LNCaP clone FGC (cell line): ENCODE measurements at regions not wholly inside any gene's neighbourhood (a gene's known extent, or its start where the extent isn't known, plus 50 kb on each side); places are given as distances from the start of the nearest gene placed in this dataset.
"Not testable (repeated sequence)": the region's sequence is repeated elsewhere in the genome, so short reads cannot be mapped to it uniquely, and the experiment has no call there.

Source experiments
- DNase-seq: peaks from one replicate; pipeline ENCODE4 v3.0.0-alpha.2; 2011; ENCODE audit warnings: low read depth
- H3K4me3 ChIP-seq: 2 replicates; pipeline ENCODE4 v1.5.1; 2011; ENCODE audit warnings: mild to moderate bottlenecking, low read depth, low read length, control low read depth
- TF ChIP-seq, protein P1 (sequence below): IDR thresholded peaks from 2 replicates; pipeline ENCODE4 v1.5.1; 2012; ENCODE audit warnings: mild to moderate bottlenecking; ENCODE audit not compliant: control insufficient read depth, insufficient read depth; ENCODE audit errors: extremely low read depth

DNA sequence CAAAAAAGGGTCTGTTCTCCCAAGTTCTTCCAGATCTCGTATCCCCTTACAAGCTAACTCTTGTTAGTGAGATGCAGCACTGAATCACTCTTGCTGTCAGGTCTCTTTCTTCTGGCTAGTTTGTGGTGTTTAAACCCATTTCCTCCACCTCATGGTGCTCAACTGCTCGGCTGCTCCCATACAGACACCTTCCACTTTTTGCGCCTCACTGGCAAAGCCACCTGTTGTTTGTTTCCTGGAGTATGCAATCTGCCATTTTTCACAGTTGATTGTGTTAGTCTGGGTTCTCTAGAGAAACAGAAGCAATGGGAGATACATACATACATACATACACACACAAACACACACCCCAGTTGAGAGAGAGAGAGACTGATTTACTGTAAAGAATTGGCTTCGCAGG, 124.4 kb upstream of the SP8 start:
- no peak overlapping the region for H3K4me3 ChIP-seq
- TF ChIP-seq, protein P1, sequence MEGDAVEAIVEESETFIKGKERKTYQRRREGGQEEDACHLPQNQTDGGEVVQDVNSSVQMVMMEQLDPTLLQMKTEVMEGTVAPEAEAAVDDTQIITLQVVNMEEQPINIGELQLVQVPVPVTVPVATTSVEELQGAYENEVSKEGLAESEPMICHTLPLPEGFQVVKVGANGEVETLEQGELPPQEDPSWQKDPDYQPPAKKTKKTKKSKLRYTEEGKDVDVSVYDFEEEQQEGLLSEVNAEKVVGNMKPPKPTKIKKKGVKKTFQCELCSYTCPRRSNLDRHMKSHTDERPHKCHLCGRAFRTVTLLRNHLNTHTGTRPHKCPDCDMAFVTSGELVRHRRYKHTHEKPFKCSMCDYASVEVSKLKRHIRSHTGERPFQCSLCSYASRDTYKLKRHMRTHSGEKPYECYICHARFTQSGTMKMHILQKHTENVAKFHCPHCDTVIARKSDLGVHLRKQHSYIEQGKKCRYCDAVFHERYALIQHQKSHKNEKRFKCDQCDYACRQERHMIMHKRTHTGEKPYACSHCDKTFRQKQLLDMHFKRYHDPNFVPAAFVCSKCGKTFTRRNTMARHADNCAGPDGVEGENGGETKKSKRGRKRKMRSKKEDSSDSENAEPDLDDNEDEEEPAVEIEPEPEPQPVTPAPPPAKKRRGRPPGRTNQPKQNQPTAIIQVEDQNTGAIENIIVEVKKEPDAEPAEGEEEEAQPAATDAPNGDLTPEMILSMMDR = no peak
- DNase-seq = no peak

DNA sequence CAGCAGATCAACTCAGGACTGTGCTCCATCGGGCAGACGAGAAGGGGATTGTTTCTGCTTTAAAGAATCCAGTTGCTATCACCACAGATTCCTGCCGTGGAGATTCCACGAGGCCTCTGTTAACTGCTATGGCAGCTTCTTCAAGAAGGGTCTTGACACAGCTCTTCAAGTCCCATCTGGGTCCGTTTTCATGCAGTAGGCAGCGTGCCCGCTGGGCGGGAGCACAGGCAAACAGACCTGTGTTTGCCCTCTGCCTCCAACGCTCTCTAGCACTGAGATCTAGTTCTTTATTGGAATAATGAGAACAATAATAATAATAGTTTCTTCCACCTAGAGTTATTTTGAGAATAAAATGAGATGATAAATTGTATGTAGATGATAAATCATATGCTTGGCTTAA, 127.2 kb upstream of the SP8 start:
- no peak for DNase-seq
- TF ChIP-seq, protein P1 = no peak
- H3K4me3 ChIP-seq = no peak overlapping the region

- TF ChIP-seq, protein P1 = no peak
- no peak overlapping the region for H3K4me3 ChIP-seq
- DNase-seq = no peak
Observed at GRCh38 chr7:20916311-20916710, 129.6 kb upstream of the SP8 start.

DNA sequence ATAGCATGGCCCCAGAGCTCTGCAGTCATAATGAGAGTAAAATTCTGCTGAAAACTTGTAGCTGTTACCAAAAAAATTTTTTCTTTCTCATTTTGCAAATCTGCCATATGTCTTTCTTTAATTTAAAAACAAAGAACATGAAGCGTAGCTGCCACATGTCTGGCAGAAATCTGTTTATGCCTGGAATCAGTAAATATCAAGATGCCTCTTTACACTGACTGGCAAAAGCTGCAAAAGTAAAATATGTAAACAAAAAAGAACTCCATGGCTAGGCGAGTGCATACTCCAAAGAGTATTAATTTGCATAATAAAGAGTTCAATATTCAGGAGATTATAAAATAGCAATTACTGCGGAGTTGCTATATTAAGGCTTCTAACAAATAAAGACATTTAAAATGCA, 130.9 kb upstream of the SP8 start:
- TF ChIP-seq, protein P1 = no peak
- peak; percentile 75 for DNase-seq
- H3K4me3 ChIP-seq = no peak overlapping the region

GRCh38 chr7:20918156-20918555, 131.5 kb upstream of the SP8 start:
- H3K4me3 ChIP-seq = no peak overlapping the region
- no peak for DNase-seq
- TF ChIP-seq, protein P1 = no peak

- not testable (repeated sequence) for H3K4me3 ChIP-seq, DNase-seq
Observed at GRCh38 chr7:20927178-20927577, 140.5 kb upstream of the SP8 start.

DNA sequence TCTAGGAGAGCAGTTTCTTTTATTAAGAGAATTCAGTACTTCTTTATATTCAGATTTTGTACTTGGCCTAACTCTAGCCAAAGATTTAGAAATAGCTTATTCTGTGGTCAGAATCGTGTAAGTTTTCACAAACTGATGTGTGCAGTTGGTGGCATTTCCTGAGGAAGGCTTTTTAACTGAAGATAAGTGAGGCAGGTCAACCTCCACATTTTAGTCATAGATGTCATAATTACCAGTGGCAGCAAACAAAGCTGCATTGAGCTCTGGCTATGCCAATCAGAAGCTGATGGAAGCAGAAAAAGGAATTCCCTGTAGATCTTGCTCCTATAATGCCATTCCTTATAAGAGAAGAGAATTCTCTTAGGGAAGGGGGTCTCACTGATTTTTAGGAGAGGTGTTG, 141.3 kb upstream of the SP8 start:
- H3K4me3 ChIP-seq = no peak overlapping the region
- TF ChIP-seq, protein P1 = no peak
- DNase-seq = no peak

DNA sequence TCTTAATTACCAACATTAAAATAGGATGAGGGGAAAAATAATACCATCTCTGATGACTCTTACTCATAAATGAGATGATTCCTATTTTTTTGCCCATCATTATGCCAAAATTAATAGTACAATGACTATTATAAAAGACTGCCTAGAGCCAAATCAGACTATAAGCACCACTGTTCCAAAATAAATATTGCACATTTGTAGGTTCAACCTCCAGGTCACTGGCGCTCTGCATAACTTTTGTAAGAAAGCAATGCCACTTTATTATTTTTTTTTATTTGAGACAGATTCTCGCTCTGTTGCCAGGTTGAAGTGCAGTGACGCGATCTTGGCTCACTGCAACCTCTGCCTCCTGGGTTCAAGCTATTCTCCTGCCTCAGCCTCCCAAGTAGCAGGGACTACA, 142.5 kb upstream of the SP8 start:
- no peak overlapping the region for H3K4me3 ChIP-seq
- DNase-seq = no peak

More for the DNA sequence above, 142.5 kb upstream of the SP8 start:
- TF ChIP-seq, protein P1 = no peak
